ENCODE measurements at regions not wholly inside any gene's neighbourhood (a gene's known extent, or its start where the extent isn't known, plus 50 kb on each side); places are given as distances from the start of the nearest gene placed in this dataset.
"Not testable (repeated sequence)": the region's sequence is repeated elsewhere in the genome, so short reads cannot be mapped to it uniquely, and the experiment has no call there.

DNA sequence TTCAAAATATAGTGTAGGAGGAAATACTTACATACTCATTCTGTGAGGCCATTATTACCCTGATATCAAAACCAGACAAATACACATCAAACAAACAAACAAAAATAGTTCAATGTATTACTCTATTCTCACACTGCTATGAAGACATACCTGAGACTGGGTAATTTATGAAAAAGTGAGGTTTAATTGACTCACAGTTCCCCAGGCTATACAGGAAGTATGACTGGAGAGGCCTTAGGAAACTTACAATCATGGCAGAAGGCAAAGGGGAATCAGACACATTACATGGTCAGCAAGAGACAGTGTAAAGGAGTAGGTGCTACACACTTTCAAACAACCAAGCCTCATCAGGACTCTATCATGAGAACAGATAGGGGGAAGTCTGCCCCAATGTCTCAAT lies 1023.2 kb downstream of the TMTC2 start:
- H3K27ac ChIP-seq, result no peak overlapping the region
- H3K4me3 ChIP-seq, result no peak overlapping the region

DNA sequence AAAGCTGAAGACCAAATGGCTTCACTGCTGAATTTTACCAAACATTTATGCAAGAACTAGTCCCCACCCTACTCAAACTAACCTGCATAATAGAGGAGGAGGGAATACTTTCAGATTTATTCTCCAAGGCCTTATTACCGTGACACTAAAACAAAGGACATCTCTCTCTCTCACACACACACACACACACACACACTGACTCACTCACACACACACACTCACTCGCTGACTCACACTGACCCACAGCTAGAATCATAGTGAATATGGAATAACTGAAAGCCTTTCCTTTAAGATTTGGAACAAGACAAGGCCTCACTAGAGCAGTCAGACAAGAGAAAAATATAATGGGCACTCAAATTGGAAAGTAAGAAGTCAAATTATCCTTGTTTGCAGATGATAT lies 1014.1 kb downstream of the TMTC2 start:
- H3K4me3 ChIP-seq, result no peak overlapping the region

DNA sequence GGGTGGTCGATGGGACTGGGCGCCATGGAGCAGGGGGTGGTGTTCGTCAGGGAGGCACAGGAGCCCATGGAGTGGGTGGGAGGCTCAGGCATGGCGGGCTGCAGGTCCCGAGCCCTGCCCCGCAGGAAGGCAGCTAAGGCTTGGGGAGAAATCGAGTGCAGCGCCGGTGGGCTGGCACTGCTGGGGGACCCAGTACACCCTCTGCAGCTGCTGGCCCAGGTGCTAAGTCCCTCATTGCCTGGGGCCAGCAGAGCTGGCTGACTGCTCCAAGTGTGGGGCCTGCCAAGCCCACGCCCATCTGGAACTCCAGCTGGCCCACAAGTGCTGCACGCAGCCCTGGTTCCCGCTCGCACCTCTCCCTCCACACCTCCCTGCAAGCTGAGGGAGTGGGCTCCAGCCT lies 1009.6 kb downstream of the TMTC2 start:
- H3K27ac ChIP-seq, H3K4me3 ChIP-seq: not testable (repeated sequence)

More for the DNA sequence above, 1014.1 kb downstream of the TMTC2 start:
- H3K27ac ChIP-seq, result no peak overlapping the region

DNA sequence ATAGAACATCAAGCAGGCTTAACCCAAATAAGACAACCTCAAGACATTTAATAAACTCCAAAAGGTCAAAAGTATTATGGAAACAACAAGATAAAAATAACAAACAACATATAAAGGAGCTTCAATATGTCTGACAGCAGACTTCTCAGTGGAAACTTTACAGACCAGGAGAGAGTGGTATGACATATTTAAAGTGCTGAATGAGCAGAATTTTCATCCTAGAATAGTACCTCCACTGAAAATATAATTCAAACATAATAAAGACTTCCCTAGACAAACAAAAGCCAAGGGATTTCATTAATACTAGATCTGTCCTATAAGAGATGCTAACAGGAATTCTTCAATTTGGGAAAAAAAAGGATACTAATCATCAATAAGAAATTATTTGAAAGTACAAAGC lies 1005.0 kb downstream of the TMTC2 start:
- Histone ChIP-seq H3K4me3 (no peak overlapping the region), H3K27ac (no peak overlapping the region)

DNA sequence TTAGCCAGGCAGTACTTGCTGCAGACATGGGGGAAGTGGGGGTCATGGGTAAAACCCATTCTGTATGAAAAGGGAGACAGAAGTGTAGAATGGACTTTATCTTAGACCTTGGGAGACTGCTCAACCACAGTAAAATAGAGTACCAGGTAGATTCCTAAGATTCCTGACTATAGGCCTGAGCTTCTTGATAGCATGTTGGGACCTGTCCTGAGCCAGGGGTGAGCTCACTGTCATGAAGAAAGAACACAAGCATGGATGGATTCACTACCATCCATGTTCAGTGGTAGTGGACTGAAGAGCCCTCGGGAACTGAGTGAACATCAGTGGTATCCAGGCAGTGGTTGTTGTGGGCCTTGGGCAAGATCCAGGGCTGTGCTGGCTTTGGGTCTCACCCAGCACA lies 1003.8 kb downstream of the TMTC2 start:
- no peak overlapping the region for H3K4me3 ChIP-seq

DNA sequence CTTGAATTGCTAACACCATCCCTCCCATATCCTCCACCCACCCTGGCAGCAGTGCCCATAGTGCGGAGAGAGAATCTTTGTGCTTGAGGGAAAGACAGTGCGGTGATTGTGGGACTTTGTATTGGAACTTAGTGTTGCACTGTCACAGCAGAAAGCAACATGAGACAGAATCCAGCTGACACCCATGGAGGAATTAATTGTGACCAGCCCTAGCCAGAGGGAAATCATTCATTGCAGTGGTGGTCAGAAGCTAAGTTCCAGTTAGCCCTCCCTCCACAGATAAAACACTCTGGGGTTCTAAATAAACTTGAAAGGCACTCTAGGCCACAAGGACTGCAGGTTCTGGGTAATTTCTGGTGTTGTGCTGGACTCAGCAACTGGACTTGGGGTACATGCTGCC lies 1002.6 kb downstream of the TMTC2 start:
- Histone ChIP-seq H3K4me3 (no peak overlapping the region), H3K27ac (no peak overlapping the region)

More for the DNA sequence above, 1003.8 kb downstream of the TMTC2 start:
- no peak overlapping the region for H3K27ac ChIP-seq

DNA sequence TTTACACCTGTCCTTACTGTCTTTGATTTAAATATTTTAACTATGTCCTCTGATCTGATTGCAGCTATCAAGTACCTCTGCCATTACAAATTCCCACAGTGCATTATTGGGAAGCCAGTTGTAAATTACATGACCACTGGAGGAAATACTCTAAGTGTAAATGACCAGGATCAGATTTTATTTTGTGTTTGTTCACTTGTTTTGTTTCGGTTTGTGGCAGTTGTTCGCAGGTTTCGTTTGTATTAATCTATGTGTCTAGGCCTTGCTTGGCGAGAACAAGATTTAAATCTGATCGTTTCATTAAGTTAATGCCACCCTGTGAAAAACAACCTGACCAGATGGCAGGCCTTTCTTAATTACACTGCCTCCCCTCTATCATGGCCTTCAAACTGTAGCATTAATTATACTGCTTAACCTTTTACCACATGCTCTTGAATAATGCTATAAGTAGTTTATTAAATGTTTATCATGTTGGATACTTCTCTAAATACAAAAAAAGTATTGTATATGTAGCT lies 990.1 kb downstream of the TMTC2 start:
- H3K27ac ChIP-seq, result no peak overlapping the region
- no peak overlapping the region for H3K4me3 ChIP-seq

DNA sequence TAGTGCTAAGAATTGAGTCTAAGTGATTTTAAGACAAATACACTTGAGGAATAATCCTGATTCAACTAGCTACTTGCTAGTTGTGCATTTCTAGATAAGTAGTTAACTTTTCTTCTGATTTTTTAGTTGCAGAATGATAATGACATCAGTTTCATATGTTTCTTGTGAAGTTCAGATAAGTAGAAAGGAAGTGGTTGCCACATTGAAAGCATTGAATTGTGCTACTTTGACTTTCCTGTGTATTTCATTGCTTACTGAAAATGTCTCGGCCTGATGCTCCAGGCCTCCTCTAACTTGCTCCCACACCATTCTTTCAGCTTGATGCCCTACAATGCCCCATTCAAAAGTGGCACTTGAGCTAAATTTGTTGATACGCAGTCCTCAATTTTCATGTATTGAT lies 980.0 kb downstream of the TMTC2 start:
- Histone ChIP-seq H3K4me3 (no peak overlapping the region), H3K27ac (no peak overlapping the region)

DNA sequence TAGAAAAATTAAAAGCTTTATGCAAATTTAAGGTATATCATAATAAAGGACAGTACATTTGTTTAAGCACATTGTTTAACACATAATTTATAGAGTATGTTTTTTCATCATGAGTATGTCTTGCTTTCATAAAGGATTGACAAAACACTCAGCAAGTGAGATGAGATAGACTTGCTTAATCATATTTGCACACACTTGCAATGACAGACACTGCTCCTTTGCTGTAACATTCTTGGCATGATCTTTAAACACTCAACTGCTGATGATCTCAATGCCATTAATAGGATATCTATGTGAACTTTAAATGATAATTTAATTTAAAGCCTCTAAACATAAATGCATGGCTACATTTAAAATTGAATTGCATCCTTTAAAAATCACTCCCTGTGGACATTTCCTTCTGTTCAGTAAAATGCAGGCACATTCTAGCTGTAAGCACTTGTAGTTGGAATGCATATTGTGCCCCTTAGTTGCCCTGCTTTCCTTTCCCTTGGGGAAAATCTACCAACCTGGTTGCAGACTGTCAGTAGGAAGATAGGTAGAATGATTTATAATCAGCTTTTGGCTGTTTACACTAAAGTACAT lies 979.0 kb downstream of the TMTC2 start:
- Histone ChIP-seq H3K27ac (no peak overlapping the region), H3K4me3 (no peak overlapping the region)

DNA sequence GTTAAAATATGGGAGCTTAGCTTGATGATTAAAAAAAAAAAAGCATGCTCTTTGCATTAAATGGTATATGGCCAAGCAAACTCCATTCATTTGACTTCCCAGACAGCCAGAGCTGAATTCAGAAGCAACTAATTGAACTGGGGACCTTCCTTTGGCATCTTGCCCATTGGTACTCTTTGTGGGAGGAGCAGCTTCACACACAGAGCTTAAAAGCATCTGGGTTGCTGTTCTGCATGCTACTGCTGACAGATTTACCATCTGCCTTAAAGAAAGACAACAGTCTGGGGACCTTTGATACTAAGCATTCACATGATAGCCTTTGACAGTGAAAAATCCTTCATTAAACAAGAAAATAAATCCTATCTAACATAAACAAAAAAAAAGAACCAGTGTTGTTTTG lies 977.9 kb downstream of the TMTC2 start:
- no peak overlapping the region for H3K4me3 ChIP-seq
- H3K27ac ChIP-seq, result no peak overlapping the region

DNA sequence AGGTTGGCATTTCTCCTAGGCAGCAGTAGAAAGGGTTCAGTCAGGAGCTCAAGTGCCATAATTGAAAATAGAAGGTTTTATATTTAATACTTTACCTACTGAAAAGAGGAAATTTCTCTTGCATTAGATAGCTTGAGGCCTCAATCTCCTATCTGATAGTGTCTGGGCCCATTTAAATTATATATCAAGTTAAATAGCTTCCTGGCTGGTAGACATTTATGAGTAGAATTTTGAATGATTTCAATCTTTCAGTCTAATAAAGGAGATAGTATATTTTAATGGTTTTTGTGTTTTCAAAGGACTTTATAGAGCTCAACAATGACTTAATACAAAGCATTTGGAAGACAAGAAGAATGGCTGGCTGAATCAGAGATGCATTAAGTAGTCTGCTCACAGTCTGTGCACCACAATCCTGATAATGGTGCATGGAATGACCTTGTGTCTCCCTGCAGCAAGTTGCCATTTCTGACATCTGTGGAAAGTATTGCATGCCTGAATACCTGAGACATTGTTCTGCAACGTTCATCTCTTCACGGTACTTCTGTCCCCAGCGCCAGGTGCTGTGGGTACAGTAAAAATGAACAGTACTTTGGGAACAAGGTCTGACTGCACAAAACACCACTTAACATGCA lies 974.1 kb downstream of the TMTC2 start:
- Histone ChIP-seq H3K27ac (no peak overlapping the region), H3K4me3 (no peak overlapping the region)

DNA sequence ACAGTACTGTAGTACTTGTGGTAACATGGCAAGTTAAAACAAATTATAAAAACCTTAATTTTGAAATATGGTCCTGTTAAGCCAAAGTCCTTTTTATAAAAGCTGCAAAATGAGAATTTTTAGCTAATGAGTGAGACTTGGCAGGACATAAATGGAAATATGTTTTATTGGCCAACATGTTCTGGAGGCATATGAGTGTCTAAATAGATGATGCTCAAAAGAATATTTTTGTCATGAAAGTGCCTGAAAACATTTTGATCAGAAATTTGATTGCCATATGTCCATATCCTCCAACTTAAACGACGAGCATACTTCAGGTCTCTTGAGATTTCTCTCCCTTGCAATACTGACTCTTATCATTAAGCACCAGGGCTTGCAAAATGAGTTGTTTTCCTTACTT lies 972.6 kb downstream of the TMTC2 start:
- Histone ChIP-seq H3K4me3 (no peak overlapping the region), H3K27ac (no peak overlapping the region)

DNA sequence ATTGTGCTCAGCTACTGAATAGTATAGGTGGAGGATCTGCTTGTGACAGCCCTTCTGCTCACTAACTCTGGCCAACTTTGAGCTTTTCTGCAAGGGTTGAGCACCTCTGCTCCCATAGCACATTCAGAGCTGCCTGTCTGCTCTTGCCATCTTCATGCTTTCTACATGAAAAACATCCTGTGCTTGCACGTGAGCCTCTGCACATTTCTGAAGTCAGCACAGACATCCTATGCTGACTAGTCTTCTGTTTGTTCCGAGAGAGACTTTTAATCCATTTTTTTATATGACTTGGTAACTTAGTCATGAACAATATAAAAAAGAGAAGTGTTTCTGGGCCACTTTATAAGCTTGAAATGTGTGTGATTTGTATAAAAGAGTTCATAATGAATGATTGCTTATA lies 969.3 kb downstream of the TMTC2 start:
- no peak overlapping the region for H3K27ac ChIP-seq

DNA sequence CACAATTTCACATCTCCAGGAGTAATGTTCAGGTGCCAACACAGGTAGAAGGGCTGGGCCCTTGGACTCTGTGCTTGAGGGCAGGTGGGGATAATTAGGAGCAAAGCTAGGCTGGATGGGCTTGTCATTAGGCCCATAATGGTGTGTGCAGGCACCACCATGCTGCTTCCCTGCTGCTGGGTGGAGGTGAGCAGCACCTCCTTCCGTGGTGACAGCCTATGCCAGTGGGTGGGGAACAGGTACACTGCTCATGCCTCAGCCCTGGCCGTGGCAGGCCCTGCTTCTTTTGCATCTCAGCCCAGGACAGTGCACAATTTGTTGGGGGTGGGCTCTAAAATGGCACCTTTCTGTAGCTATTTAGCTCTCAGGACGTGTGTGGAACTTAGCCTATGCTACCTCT lies 955.5 kb downstream of the TMTC2 start:
- Histone ChIP-seq H3K4me3 (no peak overlapping the region), H3K27ac (no peak overlapping the region)

More for the DNA sequence above, 969.3 kb downstream of the TMTC2 start:
- no peak overlapping the region for H3K4me3 ChIP-seq

DNA sequence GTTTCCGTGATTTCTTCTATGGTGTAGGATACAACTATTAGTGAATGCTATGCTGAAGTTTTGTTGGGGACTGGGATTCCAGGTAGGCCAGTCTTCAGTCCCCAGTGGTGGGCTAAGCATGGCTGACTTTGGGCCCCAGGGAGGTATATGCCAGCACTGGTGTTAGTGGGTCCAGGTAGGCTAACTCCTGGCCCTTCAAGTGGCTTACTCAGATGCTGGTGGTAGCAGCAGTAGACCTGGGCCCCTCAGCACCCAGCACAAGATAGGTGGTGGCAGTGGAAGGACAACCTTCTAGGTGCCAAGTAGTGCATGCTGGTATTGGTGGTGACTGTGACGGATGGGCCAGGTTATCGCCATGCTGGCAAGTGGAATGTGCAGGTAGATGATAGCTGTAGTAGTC lies 955.1 kb downstream of the TMTC2 start:
- Histone ChIP-seq H3K27ac (no peak overlapping the region), H3K4me3 (no peak overlapping the region)

DNA sequence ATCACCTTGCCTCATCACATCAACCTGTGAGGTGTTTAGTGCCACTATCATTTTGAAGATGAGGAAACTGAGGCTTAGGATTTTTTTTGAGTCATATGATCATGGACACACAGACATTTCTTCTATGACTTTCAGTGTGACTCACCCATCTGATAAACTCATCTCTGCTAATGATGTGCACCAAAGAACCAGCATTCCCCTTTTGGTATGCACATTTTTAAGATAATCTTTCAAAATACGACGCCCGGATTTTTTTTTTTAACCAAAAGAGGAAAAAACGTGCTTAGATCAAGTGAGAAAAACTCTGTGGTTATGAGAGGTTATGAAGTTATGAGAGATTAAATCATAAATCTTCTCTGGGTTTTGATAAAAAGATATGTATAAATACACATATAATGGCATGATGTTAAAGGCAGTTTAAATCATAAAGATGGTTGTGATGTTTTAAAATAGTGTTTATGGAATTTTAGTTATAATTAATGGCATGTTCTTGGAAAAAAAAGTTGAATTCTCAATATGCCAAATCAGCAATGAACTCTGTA lies 948.1 kb downstream of the TMTC2 start:
- Histone ChIP-seq H3K27ac (no peak overlapping the region), H3K4me3 (no peak overlapping the region)

DNA sequence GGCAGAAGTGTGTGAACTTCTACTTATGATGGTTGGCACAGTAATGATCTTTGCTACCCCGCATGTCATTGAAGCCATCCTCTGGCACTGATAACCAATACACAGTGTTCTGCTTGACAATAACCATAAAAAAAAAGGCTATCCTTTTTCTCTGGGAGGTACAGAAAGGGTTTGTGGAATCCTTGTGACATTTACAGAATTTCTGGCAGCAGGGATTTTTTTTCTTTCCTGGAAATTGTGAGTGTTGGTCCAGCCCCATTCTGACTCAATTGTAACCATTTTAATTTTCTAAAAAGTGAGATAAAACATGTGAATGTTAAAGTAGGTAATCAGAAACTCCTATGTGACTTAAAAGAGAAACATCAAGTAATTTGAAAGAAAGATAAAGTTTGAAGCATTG lies 943.8 kb downstream of the TMTC2 start:
- H3K27ac ChIP-seq, result peak overlapping the region in 2 of 21 experiments; percentile 34 to 63
- H3K4me3 ChIP-seq, result no peak overlapping the region

DNA sequence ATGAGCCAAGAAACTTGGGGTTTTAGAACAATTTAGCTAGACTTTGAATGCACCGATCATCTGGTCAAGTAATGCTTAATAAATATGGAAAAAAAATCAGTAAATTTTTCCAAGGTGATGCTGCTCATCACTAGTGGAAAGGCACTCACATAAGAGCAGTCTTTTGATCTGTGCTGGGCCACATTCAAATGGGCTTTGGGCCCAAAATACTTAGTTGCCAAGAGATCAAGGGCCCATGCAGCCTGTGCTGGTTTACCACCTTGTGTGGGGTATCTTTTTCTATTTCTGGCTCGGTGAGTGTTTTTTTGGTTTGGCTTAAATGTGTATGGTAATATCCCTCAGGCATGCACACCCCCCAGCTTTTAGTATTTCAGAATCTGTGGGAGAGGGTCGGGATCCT lies 943.2 kb downstream of the TMTC2 start:
- Histone ChIP-seq H3K4me3 (no peak overlapping the region), H3K27ac (peak overlapping the region in 1 of 21 experiments; percentile 34)

DNA sequence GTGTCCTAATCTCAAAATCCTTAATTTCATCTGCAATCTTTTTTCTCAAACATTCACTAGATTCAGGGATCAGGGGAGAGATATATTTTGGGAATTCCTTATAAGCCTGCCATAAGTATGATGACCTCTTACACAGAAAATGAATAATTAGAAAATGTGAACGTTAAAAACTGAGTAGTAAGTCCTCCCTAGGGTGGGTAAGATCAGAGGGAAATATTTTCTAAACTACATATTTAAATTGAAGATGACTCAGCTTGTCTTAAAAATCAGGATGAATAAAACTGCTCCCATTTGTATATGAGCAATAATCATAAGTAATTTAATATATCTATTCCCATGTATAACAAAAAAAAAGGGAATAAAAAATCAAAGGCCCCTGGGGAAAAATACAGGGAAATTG lies 935.5 kb downstream of the TMTC2 start:
- H3K27ac ChIP-seq, result no peak overlapping the region
- H3K4me3 ChIP-seq, result no peak overlapping the region

DNA sequence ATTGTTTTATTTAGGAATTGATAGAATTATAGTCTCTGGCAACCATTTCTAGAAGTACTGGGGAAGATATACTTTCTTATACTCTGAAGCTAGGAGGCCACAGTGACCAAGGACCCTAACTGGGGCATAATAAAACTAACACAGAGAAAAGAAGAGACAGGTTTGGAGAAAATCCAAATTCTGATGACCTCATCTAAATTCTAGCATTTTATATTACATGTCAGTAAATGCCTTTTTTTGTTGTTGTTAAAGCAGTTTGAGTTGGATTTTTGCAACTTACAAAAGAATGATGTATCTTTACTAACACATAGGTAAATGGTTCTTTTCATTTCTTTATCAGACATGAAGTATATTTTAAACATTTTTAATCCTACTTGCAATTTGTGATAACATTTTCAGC lies 933.3 kb downstream of the TMTC2 start:
- H3K4me3 ChIP-seq, result no peak overlapping the region
- H3K27ac ChIP-seq, result no peak overlapping the region

DNA sequence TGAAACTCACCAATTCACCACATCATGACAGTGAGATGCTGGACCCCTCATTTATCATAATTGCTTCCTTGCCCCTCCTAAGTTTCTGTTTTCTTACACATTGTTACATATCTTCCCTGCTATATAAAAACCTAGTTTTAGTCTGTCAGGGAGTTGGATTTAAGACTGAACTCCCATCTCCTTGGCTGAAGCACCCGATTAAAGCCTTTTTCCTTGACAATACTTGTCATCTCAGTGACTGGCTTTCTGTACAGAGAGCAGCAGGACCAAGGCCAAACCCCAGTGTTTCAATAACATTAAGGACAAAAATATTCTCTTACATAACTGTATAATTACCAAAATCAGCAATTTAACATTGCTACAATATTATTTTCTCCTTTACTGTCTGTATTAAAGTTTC lies 928.4 kb downstream of the TMTC2 start:
- Histone ChIP-seq H3K27ac (no peak overlapping the region), H3K4me3 (no peak overlapping the region)

Data from skin epidermis (tissue), 12 donors.